Adipocyte (in vitro differentiated cells): ENCODE measurements at regions not wholly inside any gene's neighbourhood (a gene's known extent, or its start where the extent isn't known, plus 50 kb on each side); places are given as distances from the start of the nearest gene placed in this dataset.
"Not testable (repeated sequence)": the region's sequence is repeated elsewhere in the genome, so short reads cannot be mapped to it uniquely, and the experiment has no call there.

Experiments
- DNase-seq: peaks from one replicate; pipeline ENCODE4 v3.0.0-alpha.2; 2015; ENCODE audit warnings: low read depth
- H3K27me3 ChIP-seq: replicated peaks from 2 replicates; pipeline ENCODE4 v1.7.0; 2013; ENCODE audit warnings: mild to moderate bottlenecking, low read length, moderate library complexity; ENCODE audit not compliant: control insufficient read depth, insufficient read depth
- H3K36me3 ChIP-seq: 2 replicates; pipeline ENCODE4 v1.7.0; 2013; ENCODE audit warnings: low read length, mild to moderate bottlenecking, moderate library complexity; ENCODE audit not compliant: control insufficient read depth, insufficient read depth, severe bottlenecking
- H3K4me1 ChIP-seq: 2 replicates; pipeline ENCODE4 v1.7.0; 2013; ENCODE audit warnings: mild to moderate bottlenecking, low read length, moderate library complexity; ENCODE audit not compliant: control insufficient read depth, insufficient read depth
- H3K4me3 ChIP-seq: 2 replicates; pipeline ENCODE4 v1.7.0; 2013; ENCODE audit warnings: mild to moderate bottlenecking, low read length, moderate library complexity
- H3K9ac ChIP-seq: 2 replicates; pipeline ENCODE4 v1.7.0; 2013; ENCODE audit warnings: mild to moderate bottlenecking, low read length, moderate library complexity
- H3K9me3 ChIP-seq: 2 replicates; pipeline ENCODE4 v1.7.0; 2013; ENCODE audit warnings: mild to moderate bottlenecking, low read length, moderate library complexity; ENCODE audit not compliant: control insufficient read depth

GRCh38 chr1:9941-10717 is 441.3 kb downstream of the OR4F29 start:
- not testable (repeated sequence) for H3K9me3 ChIP-seq, DNase-seq, H3K9ac ChIP-seq, H3K27me3 ChIP-seq, H3K4me3 ChIP-seq, H3K4me1 ChIP-seq, H3K36me3 ChIP-seq
